ENCODE measurements at regions not wholly inside any gene's neighbourhood (a gene's known extent, or its start where the extent isn't known, plus 50 kb on each side); places are given as distances from the start of the nearest gene placed in this dataset.

GRCh38 chr14:21941885-21942284 lies 268.3 kb upstream of the OR4E1 start:
- TF ChIP-seq CTCF (IDR thresholded peaks at IDR 0.05 in 8 of 11, conservative IDR thresholded peaks at IDR 0.05 in 3 of 11) = no peak
- no peak for TF ChIP-seq POLR2A (IDR thresholded peaks at IDR 0.05)
